WTC11 (cell line): ENCODE measurements at regions not wholly inside any gene's neighbourhood (a gene's known extent, or its start where the extent isn't known, plus 50 kb on each side); places are given as distances from the start of the nearest gene placed in this dataset.

Source experiments
- ATAC-seq: fragments of 200-7000 bp; cut with Tn5 transposase; 2 replicates; pipeline ENCODE4 v1.10.0; 2021; ENCODE audit warnings: mild to moderate bottlenecking, moderate library complexity
- CTCF ChIA-PET: fragments of 300-600 bp; sonication (Branson Sonifier 250); formaldehyde crosslinking; loops from one replicate; lab custom pipeline; 2021; ENCODE audit warnings: antibody characterized with exemption; lab: Charles Lee
- POLR2A ChIA-PET: fragments of 350-600 bp; sonication (Branson Sonifier 250); formaldehyde crosslinking; loops from one replicate; lab custom pipeline; 2021; ENCODE audit warnings: antibody characterized with exemption; lab: Charles Lee
- DNase-seq: peaks from one replicate; pipeline ENCODE4 v3.0.0; 2021; ENCODE audit warnings: low spot score
- H3K27ac Mint-ChIP-seq: 2 replicates; pipeline ENCODE4 v1.8.0; 2021; ENCODE audit warnings: mixed read lengths
- H3K27me3 Mint-ChIP-seq: 2 replicates; pipeline ENCODE4 v1.8.0; 2021; ENCODE audit warnings: low read depth, mild to moderate bottlenecking, moderate library complexity, mixed read lengths
- H3K36me3 Mint-ChIP-seq: 2 replicates; pipeline ENCODE4 v1.8.0; 2021; ENCODE audit warnings: mixed read lengths
- H3K4me1 Mint-ChIP-seq: 2 replicates; pipeline ENCODE4 v1.8.0; 2022; ENCODE audit warnings: mixed read lengths
- H3K4me3 Mint-ChIP-seq: 2 replicates; pipeline ENCODE4 v1.8.0; 2021; ENCODE audit warnings: mild to moderate bottlenecking, moderate library complexity, mixed read lengths
- H3K9me3 Mint-ChIP-seq: 2 replicates; pipeline ENCODE4 v1.8.0; 2021; ENCODE audit warnings: mixed read lengths
- ATF3 ChIP-seq: sonication (generic); formaldehyde crosslinking; conservative IDR thresholded peaks from 2 replicates; pipeline ENCODE4 v1.8.1; 2022; ENCODE audit warnings: mild to moderate bottlenecking, missing genetic modification reagents
- CDX4 ChIP-seq: fragments of 250-450 bp; sonication (Bioruptor Pico); IDR thresholded peaks from 2 replicates; pipeline ENCODE4 v1.9.0; 2021; ENCODE audit warnings: moderate library complexity, mild to moderate bottlenecking, inconsistent platforms, borderline replicate concordance
- EMX1 ChIP-seq: fragments of 250-450 bp; sonication (Bioruptor Pico); IDR thresholded peaks from 2 replicates; pipeline ENCODE4 v1.8.0; 2021; ENCODE audit warnings: mild to moderate bottlenecking
- ESRRA ChIP-seq: sonication (generic); formaldehyde crosslinking; IDR thresholded peaks from 2 replicates; pipeline ENCODE4 v1.8.1; 2022; ENCODE audit warnings: mild to moderate bottlenecking, missing genetic modification reagents, borderline replicate concordance
- ETV6 ChIP-seq: sonication (generic); formaldehyde crosslinking; IDR thresholded peaks from 2 replicates; pipeline ENCODE4 v1.8.1; 2022; ENCODE audit warnings: mild to moderate bottlenecking, missing genetic modification reagents
- GRHL2 ChIP-seq: fragments of 250-450 bp; sonication (Bioruptor Pico); IDR thresholded peaks from 2 replicates; pipeline ENCODE4 v1.8.0; 2022; ENCODE audit warnings: mild to moderate bottlenecking, moderate library complexity; ENCODE audit not compliant: insufficient replicate concordance, severe bottlenecking
- HMGA2 ChIP-seq: fragments of 250-450 bp; sonication (Bioruptor Pico); IDR thresholded peaks from 2 replicates; pipeline ENCODE4 v1.4.0; 2021; ENCODE audit warnings: mild to moderate bottlenecking, moderate library complexity
- HMGXB4 ChIP-seq: sonication (generic); formaldehyde crosslinking; IDR thresholded peaks from 2 replicates; pipeline ENCODE4 v1.8.1; 2023; ENCODE audit warnings: mild to moderate bottlenecking, moderate library complexity, missing genetic modification reagents
- IRF1 ChIP-seq: sonication (generic); formaldehyde crosslinking; IDR thresholded peaks from 2 replicates; pipeline ENCODE4 v1.8.0; 2023; ENCODE audit warnings: missing genetic modification reagents
- IRF2 ChIP-seq: sonication (generic); formaldehyde crosslinking; IDR thresholded peaks from 2 replicates; pipeline ENCODE4 v1.8.0; 2022; ENCODE audit warnings: low read depth, missing genetic modification reagents, borderline replicate concordance
- KAT7 ChIP-seq: sonication (generic); formaldehyde crosslinking; IDR thresholded peaks from 2 replicates; pipeline ENCODE4 v1.8.1; 2023; ENCODE audit warnings: missing genetic modification reagents, mild to moderate bottlenecking, borderline replicate concordance
- PREB ChIP-seq: sonication (generic); formaldehyde crosslinking; IDR thresholded peaks from 2 replicates; pipeline ENCODE4 v1.8.1; 2022; ENCODE audit warnings: mild to moderate bottlenecking, missing genetic modification reagents, moderate library complexity, borderline replicate concordance
- RELA ChIP-seq: sonication (generic); formaldehyde crosslinking; IDR thresholded peaks from 2 replicates; pipeline ENCODE4 v1.8.1; 2022; ENCODE audit warnings: missing genetic modification reagents, mild to moderate bottlenecking, borderline replicate concordance
- RORB ChIP-seq: fragments of 250-450 bp; sonication (Bioruptor Pico); IDR thresholded peaks from 2 replicates; pipeline ENCODE4 v1.9.0; 2021; ENCODE audit warnings: mild to moderate bottlenecking
- STAT6 ChIP-seq: sonication (generic); formaldehyde crosslinking; conservative IDR thresholded peaks from 2 replicates; pipeline ENCODE4 v1.8.1; 2023; ENCODE audit warnings: mild to moderate bottlenecking, low read depth, missing genetic modification reagents, moderate library complexity
- ZBTB21 ChIP-seq: sonication (generic); formaldehyde crosslinking; IDR thresholded peaks from 2 replicates; pipeline ENCODE4 v1.8.1; 2023; ENCODE audit warnings: mild to moderate bottlenecking, missing genetic modification reagents, borderline replicate concordance
- ZMAT4 ChIP-seq: fragments of 250-450 bp; sonication (Bioruptor Pico); IDR thresholded peaks from 2 replicates; pipeline ENCODE4 v1.9.0; 2021; ENCODE audit warnings: mild to moderate bottlenecking
- ZNF671 ChIP-seq: fragments of 250-450 bp; sonication (Bioruptor Pico); IDR thresholded peaks from 2 replicates; pipeline ENCODE4 v1.8.0; 2021; ENCODE audit warnings: mild to moderate bottlenecking
- ZSCAN18 ChIP-seq: fragments of 250-450 bp; sonication (Bioruptor Pico); IDR thresholded peaks from 2 replicates; pipeline ENCODE4 v2.1.2; 2022; ENCODE audit warnings: mild to moderate bottlenecking, moderate library complexity

GRCh38 chrX:124240422-124240821 is 92.0 kb upstream of the TEX13D start (continued):
- no peak for TF ChIP-seq CDX4 (CRISPR knock-in tag)
- no peak for TF ChIP-seq RELA
- no peak for TF ChIP-seq EMX1 (CRISPR knock-in tag)
- no peak for TF ChIP-seq IRF1 (CRISPR knock-in tag)
- no peak for TF ChIP-seq STAT6

GRCh38 chrX:124242131-124242530 is 90.3 kb upstream of the TEX13D start:
- no peaks in the 10 kb centered on the region for H3K9me3 Mint-ChIP-seq
- no peaks in the 10 kb centered on the region for H3K36me3 Mint-ChIP-seq
- CTCF ChIA-PET: no interaction called here
- H3K27me3 Mint-ChIP-seq: peaks cover 22% of the 10 kb centered on the region
- no peak overlapping the region for H3K4me3 Mint-ChIP-seq
- H3K27ac Mint-ChIP-seq: no peak overlapping the region
- no peak for DNase-seq
- TF ChIP-seq PREB (CRISPR knock-in tag): no peak
- TF ChIP-seq ZSCAN18 (CRISPR knock-in tag): no peak
- ATAC-seq: no peak
- POLR2A ChIA-PET: no interaction called here
- H3K4me1 Mint-ChIP-seq: peaks cover 16% of the 10 kb centered on the region; the same call in 1 of the 2 replicates

GRCh38 chrX:124249345-124249744 is 83.1 kb upstream of the TEX13D start:
- Mint-ChIP-seq H3K27ac (no peak overlapping the region), H3K9me3 (peaks cover 11% of the 10 kb centered on the region), H3K4me3 (no peak overlapping the region), H3K27me3 (no peaks in the 10 kb centered on the region), H3K4me1 (no peaks in the 10 kb centered on the region), H3K36me3 (peaks cover 4% of the 10 kb centered on the region; the same call in 1 of the 2 replicates)
- ChIA-PET POLR2A (no interaction called here), CTCF (no interaction called here)
- ATAC-seq (no peak), DNase-seq (no peak)
- TF ChIP-seq GRHL2 (CRISPR knock-in tag) (no peak), KAT7 (CRISPR knock-in tag) (no peak), HMGXB4 (no peak), HMGA2 (CRISPR knock-in tag) (no peak), ETV6 (no peak), ZMAT4 (CRISPR knock-in tag) (no peak), ATF3 (CRISPR knock-in tag) (no peak), STAT6 (no peak), ZBTB21 (CRISPR knock-in tag) (no peak), RORB (CRISPR knock-in tag) (no peak), ESRRA (CRISPR knock-in tag) (no peak), IRF2 (no peak), ZNF671 (CRISPR knock-in tag) (no peak)
